B cell (primary cell): ENCODE measurements at regions not wholly inside any gene's neighbourhood (a gene's known extent, or its start where the extent isn't known, plus 50 kb on each side); places are given as distances from the start of the nearest gene placed in this dataset.

Source experiments
- ATAC-seq: fragments of 200-7000 bp; cut with Tn5 transposase; one replicate; pipeline ENCODE4 v1.10.0; 2021; ENCODE audit warnings: low read depth, mild to moderate bottlenecking, moderate number of reproducible peaks, moderate library complexity
- CTCF ChIA-PET: fragments of 350-600 bp; sonication (Branson Sonifier 250); formaldehyde crosslinking; loops from one replicate; lab custom pipeline; 2021; ENCODE audit warnings: antibody characterized with exemption, inconsistent platforms; lab: Charles Lee
- POLR2A ChIA-PET: fragments of 350-600 bp; sonication (Branson Sonifier 250); formaldehyde crosslinking; loops from one replicate; lab custom pipeline; 2021; ENCODE audit warnings: antibody characterized with exemption; lab: Charles Lee
- DNase-seq: peaks from one replicate; pipeline ENCODE4 v3.0.0; 2013
- H2AFZ ChIP-seq: 2 replicates; pipeline ENCODE4 v1.6.1; 2012; ENCODE audit warnings: mild to moderate bottlenecking, low read depth, low read length; ENCODE audit not compliant: insufficient read depth, poor library complexity, severe bottlenecking
- H3K27ac ChIP-seq, 2 donors: 1 replicate in 1 of 2; 2 replicates in 1 of 2; pipeline ENCODE4 v1.5.1; 2012 to 2013; ENCODE audit warnings: low read length in 2 of 2, mild to moderate bottlenecking in 2 of 2, moderate library complexity in 1 of 2
- H3K27me3 ChIP-seq, 4 experiments: fragments of 200-600 bp in 1 of 4; sonication (generic) in 1 of 4; replicated peaks in 1 of 4; 1 replicate in 2 of 4; 2 replicates in 2 of 4; pipeline versions ENCODE4 v1.6.1 to v1.7.0; 2013 to 2016; ENCODE audit warnings: low read length in 3 of 4, mild to moderate bottlenecking in 2 of 4, mixed read lengths in 1 of 4, moderate library complexity in 1 of 4; ENCODE audit not compliant: insufficient read depth in 4 of 4, control insufficient read depth in 3 of 4; ENCODE audit errors: control extremely low read depth in 1 of 4
- H3K36me3 ChIP-seq, 2 experiments: replicated peaks in 1 of 2; 1 replicate in 1 of 2; 2 replicates in 1 of 2; pipeline versions ENCODE4 v1.6.1 to v1.7.1; 2013; ENCODE audit warnings: low read length in 1 of 2; ENCODE audit not compliant: insufficient read depth in 2 of 2, control insufficient read depth in 1 of 2; ENCODE audit errors: control extremely low read depth in 1 of 2, extremely low read depth in 1 of 2
- H3K4me1 ChIP-seq, 2 donors: fragments of 200-600 bp in 1 of 2; sonication (generic) in 1 of 2; 1 replicate in 1 of 2; 2 replicates in 1 of 2; pipeline versions ENCODE4 v1.5.1 to v1.6.1; 2013 to 2017; ENCODE audit warnings: low read length in 2 of 2; ENCODE audit not compliant: control insufficient read depth in 2 of 2, insufficient read depth in 2 of 2
- H3K4me2 ChIP-seq: replicated peaks from 2 replicates; pipeline ENCODE3; 2012; ENCODE audit warnings: mild to moderate bottlenecking, low read depth, low read length; ENCODE audit not compliant: poor library complexity, severe bottlenecking
- H3K4me3 ChIP-seq, 5 experiments: fragments of 200-600 bp in 1 of 5; sonication (generic) in 1 of 5; 1 replicate in 3 of 5; 2 replicates in 2 of 5; pipeline versions ENCODE4 v1.5.1 to v1.7.0; 2011 to 2016; ENCODE audit warnings: low read length in 4 of 5, mild to moderate bottlenecking in 4 of 5, low read depth in 2 of 5, control low read depth in 1 of 5, moderate library complexity in 1 of 5; ENCODE audit not compliant: insufficient read depth in 1 of 5; ENCODE audit errors: control extremely low read depth in 1 of 5, extremely low read depth in 1 of 5
- H3K79me2 ChIP-seq: fragments of 200-600 bp; sonication (generic); one replicate; pipeline ENCODE4 v1.6.0; 2016; ENCODE audit warnings: low read length; ENCODE audit not compliant: control insufficient read depth, insufficient read depth
- H3K9ac ChIP-seq: fragments of 200-600 bp; sonication (generic); 2 replicates; pipeline ENCODE4 v1.6.1; 2017; ENCODE audit warnings: mild to moderate bottlenecking, low read length, moderate library complexity
- H3K9me3 ChIP-seq, 3 donors: one replicate each; pipeline versions ENCODE4 v1.6.1 to v1.7.1; 2013; ENCODE audit warnings: low read length in 2 of 3; ENCODE audit not compliant: control insufficient read depth in 2 of 3, insufficient read depth in 1 of 3; ENCODE audit errors: control extremely low read depth in 1 of 3
- H4K20me1 ChIP-seq: 2 replicates; pipeline ENCODE4 v1.6.0; 2012; ENCODE audit warnings: mild to moderate bottlenecking, low read length; ENCODE audit not compliant: insufficient read depth, control insufficient read depth, poor library complexity, severe bottlenecking
- H3K27ac Mint-ChIP-seq: one replicate; pipeline ENCODE4 v1.8.0; 2021; ENCODE audit warnings: mixed read lengths
- H3K27me3 Mint-ChIP-seq: one replicate; pipeline ENCODE4 v1.8.0; 2021; ENCODE audit warnings: mixed read lengths
- H3K4me1 Mint-ChIP-seq: one replicate; pipeline ENCODE4 v1.8.0; 2021; ENCODE audit warnings: mixed read lengths
- H3K4me3 Mint-ChIP-seq: one replicate; pipeline ENCODE4 v1.8.0; 2021; ENCODE audit warnings: mixed read lengths
- H3K9me3 Mint-ChIP-seq: one replicate; pipeline ENCODE4 v1.8.0; 2022; ENCODE audit warnings: mixed read lengths; ENCODE audit not compliant: insufficient read depth
- EZH2 ChIP-seq: IDR thresholded peaks from 2 replicates; pipeline ENCODE4 v1.6.1; 2012; ENCODE audit warnings: borderline replicate concordance, low read depth, mild to moderate bottlenecking, moderate library complexity, low read length; ENCODE audit not compliant: insufficient read depth, poor library complexity, severe bottlenecking
- WGBS: methylation state at CpG from one replicate; pipeline ENCODE4 v1.1.5; 2013; ENCODE audit warnings: missing lambda C conversion rate; ENCODE audit not compliant: insufficient coverage; 5-methylcytosine and 5-hydroxymethylcytosine counted together
- intact Hi-C: fragments of 100-400 bp; cut with micrococcal nuclease; formaldehyde crosslinking; loops from one replicate; pipeline ENCODE4 v1.10.0; 2022
- TF ChIP-seq, protein P1 (sequence below): fragments of 200-600 bp; IDR thresholded peaks from one replicate; pipeline ENCODE4 v1.8.0; 2022; ENCODE audit warnings: antibody characterized with exemption, mild to moderate bottlenecking

- H3K9ac ChIP-seq, result no peak overlapping the region
- H3K27me3 ChIP-seq, result no peaks in the 10 kb centered on the region
- Mint-ChIP-seq H3K27me3 (no peaks in the 10 kb centered on the region), H3K27ac (no peak overlapping the region), H3K4me1 (no peaks in the 10 kb centered on the region), H3K9me3 (no peaks in the 10 kb centered on the region), H3K4me3 (no peak overlapping the region)
- no peaks in the 10 kb centered on the region for H4K20me1 ChIP-seq
- no peaks in the 10 kb centered on the region for H3K36me3 ChIP-seq
- intact Hi-C loops, result no loop called here
- ATAC-seq, result no peak
- ChIA-PET CTCF (no interaction called here), POLR2A (no interaction called here)
- TF ChIP-seq, protein P1, sequence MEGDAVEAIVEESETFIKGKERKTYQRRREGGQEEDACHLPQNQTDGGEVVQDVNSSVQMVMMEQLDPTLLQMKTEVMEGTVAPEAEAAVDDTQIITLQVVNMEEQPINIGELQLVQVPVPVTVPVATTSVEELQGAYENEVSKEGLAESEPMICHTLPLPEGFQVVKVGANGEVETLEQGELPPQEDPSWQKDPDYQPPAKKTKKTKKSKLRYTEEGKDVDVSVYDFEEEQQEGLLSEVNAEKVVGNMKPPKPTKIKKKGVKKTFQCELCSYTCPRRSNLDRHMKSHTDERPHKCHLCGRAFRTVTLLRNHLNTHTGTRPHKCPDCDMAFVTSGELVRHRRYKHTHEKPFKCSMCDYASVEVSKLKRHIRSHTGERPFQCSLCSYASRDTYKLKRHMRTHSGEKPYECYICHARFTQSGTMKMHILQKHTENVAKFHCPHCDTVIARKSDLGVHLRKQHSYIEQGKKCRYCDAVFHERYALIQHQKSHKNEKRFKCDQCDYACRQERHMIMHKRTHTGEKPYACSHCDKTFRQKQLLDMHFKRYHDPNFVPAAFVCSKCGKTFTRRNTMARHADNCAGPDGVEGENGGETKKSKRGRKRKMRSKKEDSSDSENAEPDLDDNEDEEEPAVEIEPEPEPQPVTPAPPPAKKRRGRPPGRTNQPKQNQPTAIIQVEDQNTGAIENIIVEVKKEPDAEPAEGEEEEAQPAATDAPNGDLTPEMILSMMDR, result no peak
- no peak for TF ChIP-seq EZH2
- no peaks in the 10 kb centered on the region for H3K4me1 ChIP-seq
- no peaks in the 10 kb centered on the region for H3K79me2 ChIP-seq
- no peak for DNase-seq
- 100% methylated on average over 1 of the region's 3 CpGs for WGBS
- H2AFZ ChIP-seq, result no peak overlapping the region
- H3K4me2 ChIP-seq, result no peak overlapping the region
- no peak overlapping the region for H3K27ac ChIP-seq
- peaks cover 0 to 9% (median 0%) of the 10 kb centered on the region in 3 donors for H3K9me3 ChIP-seq
- no peak overlapping the region for H3K4me3 ChIP-seq
These were observed 308.4 kb downstream of the SKIDA1 start for GRCh38 chr10:21217107-21217506.

GRCh38 chr10:21214329-21214728 is 311.2 kb downstream of the SKIDA1 start:
- POLR2A ChIA-PET, result no interaction called here
- H2AFZ ChIP-seq, result no peak overlapping the region
- no peaks in the 10 kb centered on the region for H3K36me3 ChIP-seq
- Mint-ChIP-seq H3K9me3 (no peaks in the 10 kb centered on the region), H3K4me1 (no peaks in the 10 kb centered on the region), H3K27ac (no peak overlapping the region), H3K27me3 (no peaks in the 10 kb centered on the region), H3K4me3 (no peak overlapping the region)
- WGBS, result 100% methylated on average over 2 of the region's 3 CpGs
- H3K9me3 ChIP-seq, result peaks cover 0 to 9% (median 0%) of the 10 kb centered on the region in 3 donors
- CTCF ChIA-PET, result no interaction called here
- H3K27ac ChIP-seq, result no peak overlapping the region
- no peak overlapping the region for H3K9ac ChIP-seq
- intact Hi-C loops, result no loop called here
- H3K79me2 ChIP-seq, result no peaks in the 10 kb centered on the region
- H3K4me3 ChIP-seq, result no peak overlapping the region
- H3K4me2 ChIP-seq, result no peak overlapping the region
- H3K27me3 ChIP-seq, result no peaks in the 10 kb centered on the region
- no peaks in the 10 kb centered on the region for H3K4me1 ChIP-seq
- ATAC-seq (no peak), DNase-seq (no peak)
- no peak for TF ChIP-seq EZH2
- no peaks in the 10 kb centered on the region for H4K20me1 ChIP-seq
